GM19035 (cell line): ENCODE measurements at regions not wholly inside any gene's neighbourhood (a gene's known extent, or its start where the extent isn't known, plus 50 kb on each side); places are given as distances from the start of the nearest gene placed in this dataset.
A peak's percentile ranks its signal among the peaks of the same experiment; 100 is the strongest.
"Not testable (repeated sequence)": the region's sequence is repeated elsewhere in the genome, so short reads cannot be mapped to it uniquely, and the experiment has no call there.

Source experiments
- ATAC-seq: cut with Tn5 transposase; IDR thresholded peaks from one replicate; pipeline ENCODE4 v1.9.1; 2021; ENCODE audit not compliant: unreplicated experiment

DNA sequence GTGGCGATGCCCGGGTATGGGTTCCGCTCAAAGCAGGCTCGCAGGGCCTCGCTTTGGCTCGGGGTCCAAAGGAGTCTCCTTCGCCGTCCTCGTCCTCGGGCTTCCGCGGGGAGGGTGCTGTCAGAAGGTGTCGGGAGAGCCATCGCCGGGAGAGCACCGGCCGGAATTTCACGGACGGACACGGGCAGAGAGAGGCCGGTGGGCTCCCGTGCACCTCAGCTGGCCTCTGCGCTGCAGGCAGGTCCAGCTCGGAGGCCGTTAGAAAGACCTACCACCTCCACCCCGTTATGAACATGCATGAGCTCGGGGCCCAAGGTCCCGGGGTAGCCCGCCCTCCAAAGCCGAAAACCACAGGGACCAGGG is 1846.0 kb upstream of the DEFB115 start:
- not testable (repeated sequence) for ATAC-seq

DNA sequence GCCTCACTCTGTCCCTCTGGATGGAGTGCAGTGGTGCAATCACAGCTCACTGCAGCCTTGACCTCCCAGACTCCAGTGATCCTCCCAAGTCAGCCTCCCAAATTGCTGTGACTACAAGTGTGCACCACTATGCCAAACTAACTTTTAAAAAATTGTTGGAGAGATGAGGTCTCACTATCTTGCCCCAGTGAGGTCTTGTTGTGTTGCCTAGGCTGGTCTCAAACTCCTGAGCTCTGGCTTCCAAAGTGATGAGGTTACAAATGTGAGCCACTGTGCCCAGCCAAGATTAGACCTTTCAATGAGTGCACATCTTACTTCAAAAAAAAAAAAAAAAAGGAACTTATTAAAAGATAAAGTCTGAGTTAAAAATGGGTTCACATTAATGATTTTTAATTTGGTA is 1838.1 kb upstream of the DEFB115 start:
- no peak for ATAC-seq

- no peak for ATAC-seq
Measured at GRCh38 chr20:29427201-29428060, 1830.0 kb upstream of the DEFB115 start.

GRCh38 chr20:29430531-29430930 is 1826.9 kb upstream of the DEFB115 start:
- no peak for ATAC-seq

DNA sequence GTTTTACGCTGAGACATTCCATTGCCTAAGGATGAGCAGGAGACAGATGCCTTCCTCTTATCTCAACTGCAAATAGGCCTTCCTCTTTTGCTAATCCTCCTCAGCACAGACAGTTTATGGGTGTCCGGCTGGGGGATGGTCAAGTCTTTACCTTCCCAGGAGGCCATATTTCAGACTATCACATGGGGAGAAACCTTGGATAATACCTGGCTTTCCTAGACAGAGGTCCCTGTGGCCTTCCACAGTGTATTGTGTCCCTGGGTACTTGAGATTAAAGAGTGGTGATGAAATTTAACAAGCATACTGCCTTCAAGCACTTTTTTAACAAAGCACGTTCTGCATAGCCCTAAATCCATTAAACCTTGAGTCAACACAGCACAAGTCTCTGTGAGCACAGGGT is 1816.7 kb upstream of the DEFB115 start:
- not testable (repeated sequence) for ATAC-seq

DNA sequence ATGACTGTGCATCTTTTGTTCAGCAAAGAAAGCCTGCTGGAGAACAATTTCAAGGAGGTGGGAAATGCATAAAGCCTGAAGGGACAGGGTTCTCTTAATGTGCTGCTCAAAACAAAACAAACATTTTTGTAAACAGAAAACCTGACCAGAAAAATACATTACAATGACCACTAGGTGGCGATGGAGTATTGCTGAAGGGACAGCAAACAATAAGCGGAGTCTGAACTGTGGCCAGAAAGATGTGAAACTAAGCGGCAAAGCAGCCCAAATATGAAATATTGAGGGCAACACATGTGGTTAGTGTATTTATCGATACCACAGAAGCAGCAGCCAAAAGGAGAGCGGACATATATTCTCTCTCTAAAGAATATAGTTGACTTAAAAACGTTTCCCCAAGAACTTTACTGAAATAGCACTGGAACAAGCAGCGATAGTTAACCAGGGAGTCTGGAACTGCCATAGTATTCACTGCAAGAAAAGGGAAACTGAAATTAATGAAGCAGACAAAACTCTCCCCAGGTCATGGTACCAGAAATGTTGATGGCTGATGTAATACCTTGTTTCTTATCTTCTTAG is 1814.2 kb upstream of the DEFB115 start:
- ATAC-seq: not testable (repeated sequence)

DNA sequence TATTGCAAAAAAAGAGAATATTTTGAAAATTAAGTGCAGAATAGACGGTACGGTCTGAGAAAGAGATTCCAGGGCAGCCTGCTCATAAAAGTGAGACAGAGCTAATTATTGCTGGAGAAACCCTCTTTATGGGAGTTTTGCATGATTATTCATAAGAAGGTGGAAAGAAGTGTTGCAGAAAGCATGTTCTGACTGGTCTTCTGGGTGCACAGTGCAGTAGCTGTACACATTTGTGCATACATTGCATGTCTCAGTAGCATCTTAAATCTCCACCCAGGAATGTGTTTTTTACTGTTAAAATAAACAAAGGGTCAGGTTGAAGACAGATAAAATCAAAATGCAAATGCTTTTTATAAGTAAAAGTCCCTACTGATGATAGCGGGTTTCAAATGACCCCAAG is 1813.6 kb upstream of the DEFB115 start:
- peak; percentile 57 for ATAC-seq

GRCh38 chr20:29445050-29445907 is 1812.2 kb upstream of the DEFB115 start:
- ATAC-seq: peak; percentile 87

DNA sequence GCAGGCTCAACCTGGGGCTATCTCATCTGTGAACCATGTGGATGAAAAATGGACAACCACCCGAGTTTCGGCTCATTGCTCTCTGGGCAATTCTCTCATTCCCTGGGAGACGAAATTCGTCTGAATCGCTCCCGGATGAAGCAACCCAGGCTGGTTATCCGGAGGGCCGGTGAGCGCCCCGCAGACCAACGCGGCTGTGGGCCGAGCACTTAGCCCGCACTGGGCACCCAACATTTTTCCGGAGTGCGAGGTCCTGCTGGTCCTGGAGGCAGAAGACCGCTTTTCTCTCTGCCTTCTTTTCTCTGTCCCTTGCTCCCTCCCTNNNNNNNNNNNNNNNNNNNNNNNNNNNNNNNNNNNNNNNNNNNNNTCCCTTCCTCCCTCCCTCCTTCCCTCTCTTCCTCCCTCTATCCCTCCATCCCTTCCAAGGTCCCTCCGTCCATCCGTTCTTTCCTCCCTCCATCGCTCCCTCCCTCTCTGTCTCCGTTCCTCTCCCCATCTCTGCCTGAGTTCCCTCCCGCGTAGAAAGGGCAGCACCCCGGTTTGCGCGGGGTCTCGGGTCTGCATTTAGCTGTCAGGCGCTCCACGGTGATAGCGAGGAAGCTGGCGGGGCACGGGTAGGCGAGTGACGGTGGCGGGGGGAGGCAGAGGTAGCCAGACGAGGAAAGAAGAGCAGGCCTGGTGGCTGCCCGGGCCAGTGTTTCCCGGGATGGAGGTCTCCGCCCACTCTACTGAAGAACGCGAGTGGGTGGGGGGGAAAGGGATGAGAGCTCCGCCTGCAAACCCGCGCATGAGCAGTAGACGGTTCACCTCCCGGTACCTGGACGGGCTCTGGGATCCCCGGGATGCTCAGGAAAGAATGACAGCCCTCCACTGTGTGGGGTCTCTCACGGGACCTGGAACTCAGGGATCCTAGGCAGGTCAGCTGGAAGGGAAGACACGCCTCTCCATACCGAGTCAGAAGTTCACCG is 1809.7 kb upstream of the DEFB115 start:
- not testable (repeated sequence) for ATAC-seq

- ATAC-seq: no peak
Measured at GRCh38 chr20:29448806-29449470, 1808.5 kb upstream of the DEFB115 start.

GRCh38 chr20:29452186-29452585 is 1805.3 kb upstream of the DEFB115 start:
- ATAC-seq: no peak

DNA sequence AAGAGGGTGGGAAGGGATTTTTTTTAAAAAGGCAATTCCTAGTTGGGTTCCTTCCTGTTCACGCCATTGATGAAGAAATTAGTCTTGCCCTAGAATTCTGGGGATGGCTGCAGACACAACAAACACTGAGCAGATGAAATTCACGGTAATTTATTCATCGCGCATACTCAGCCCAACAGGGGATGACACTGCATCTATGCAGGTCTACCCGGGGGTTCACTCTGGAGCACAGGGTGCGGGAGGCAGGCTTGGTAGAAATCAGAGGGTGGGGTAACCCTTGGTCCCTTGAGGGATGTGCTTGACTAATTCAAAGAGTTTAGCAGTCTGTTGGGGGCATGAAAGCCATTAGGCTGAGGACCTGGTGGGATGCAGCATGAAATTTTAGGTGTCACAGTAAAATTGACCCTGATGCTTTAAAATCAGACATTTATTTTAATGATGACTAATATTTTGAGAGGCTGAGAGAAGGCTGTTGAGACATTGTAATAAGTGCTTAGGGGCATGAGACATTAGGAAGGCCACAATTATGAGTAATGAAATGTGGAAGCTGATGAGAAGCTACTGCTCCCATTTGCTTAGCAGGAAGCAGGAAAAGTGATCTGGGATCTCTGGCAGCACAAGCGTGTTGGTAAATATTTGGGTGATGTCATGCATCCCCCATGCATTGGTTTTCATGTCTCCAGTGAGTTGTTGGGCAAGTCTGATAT is 1800.3 kb upstream of the DEFB115 start:
- not testable (repeated sequence) for ATAC-seq

DNA sequence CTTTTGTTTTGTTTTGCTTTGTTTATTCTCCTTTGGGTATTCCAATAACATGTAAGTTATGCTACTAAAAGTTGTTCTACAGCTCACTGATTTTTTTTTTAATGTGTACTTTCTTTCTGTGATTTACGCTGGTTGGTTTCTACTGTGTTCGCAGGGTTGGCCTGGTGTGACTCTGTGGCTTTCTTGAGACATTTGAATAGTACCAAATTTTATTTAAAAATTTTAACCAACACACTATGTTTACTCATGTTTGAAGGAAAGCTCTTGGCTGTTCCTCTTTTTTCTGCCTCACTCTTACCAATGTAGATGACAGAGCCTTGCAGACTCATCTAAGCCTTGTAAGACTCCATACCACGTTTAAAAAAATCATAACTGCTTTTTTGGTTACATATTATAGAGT is 1784.9 kb upstream of the DEFB115 start:
- ATAC-seq: no peak

DNA sequence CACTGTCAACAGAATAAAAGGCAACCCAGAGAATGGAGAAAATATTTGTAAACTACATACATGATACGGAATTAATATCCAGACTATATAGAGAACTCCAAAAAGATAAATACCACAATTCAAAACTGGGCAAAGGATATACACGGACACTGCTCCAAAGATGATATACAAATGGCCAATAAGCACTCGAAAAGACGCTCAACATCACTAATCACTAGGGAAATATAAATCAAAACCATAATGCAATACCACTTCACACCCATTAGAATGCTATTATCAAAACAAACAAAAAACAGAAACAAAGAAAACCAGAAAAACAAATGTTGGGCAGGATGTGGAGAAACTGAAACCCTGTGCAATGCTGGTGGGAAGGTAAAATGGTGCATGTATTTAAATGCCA is 1764.6 kb upstream of the DEFB115 start:
- ATAC-seq: not testable (repeated sequence)

- not testable (repeated sequence) for ATAC-seq
Measured at GRCh38 chr20:29496767-29497166, 1760.7 kb upstream of the DEFB115 start.

- ATAC-seq: peak; percentile 76
Measured at GRCh38 chr20:29497261-29497671, 1760.2 kb upstream of the DEFB115 start.

- ATAC-seq: not testable (repeated sequence)
Measured at GRCh38 chr20:29497684-29498083, 1759.8 kb upstream of the DEFB115 start.

GRCh38 chr20:29500738-29501137 is 1756.7 kb upstream of the DEFB115 start:
- ATAC-seq: not testable (repeated sequence)

DNA sequence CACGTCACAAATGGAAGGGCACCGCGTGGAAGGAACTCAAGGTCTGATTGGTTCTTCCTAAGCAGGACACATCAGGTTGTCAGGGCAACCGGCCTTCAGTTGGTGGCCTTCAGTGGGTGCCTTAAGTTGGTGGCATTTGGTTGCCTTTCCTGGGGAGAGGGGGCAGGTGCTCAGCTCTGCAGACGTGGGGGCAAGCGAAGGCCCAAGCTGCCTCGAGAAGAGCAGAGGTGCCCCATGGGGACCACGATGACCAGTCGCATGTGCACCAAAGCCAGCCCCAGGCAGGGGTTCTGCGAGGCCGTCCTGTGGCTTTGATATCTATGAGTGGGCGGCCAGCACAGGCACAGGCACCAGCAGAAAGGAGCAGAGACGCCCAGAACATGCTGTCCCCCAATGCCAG is 1742.8 kb upstream of the DEFB115 start:
- not testable (repeated sequence) for ATAC-seq
